ENCODE measurements at regions not wholly inside any gene's neighbourhood (a gene's known extent, or its start where the extent isn't known, plus 50 kb on each side); places are given as distances from the start of the nearest gene placed in this dataset.

DNA sequence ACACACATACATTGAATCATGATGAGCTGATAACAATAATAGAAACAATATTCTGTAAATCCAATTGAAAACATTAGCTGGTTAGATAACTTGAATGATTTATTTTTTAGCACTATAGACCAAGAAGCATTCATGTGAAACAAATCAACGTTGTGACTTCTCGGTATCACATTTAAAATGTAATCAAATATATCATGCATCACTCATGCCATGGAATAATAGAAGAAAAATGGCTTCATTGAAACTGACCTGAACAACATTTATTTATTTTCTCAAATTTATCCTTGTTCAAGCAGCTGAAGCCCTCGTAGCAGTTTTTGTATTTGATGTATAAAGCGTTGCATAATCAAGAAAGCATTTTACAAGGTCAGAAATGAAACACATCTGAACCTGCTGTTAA lies 299.6 kb upstream of the CDH18 start:
- no peak for ATAC-seq (ENCODE audit: low read depth)
- Histone ChIP-seq H3K27ac (ENCODE audit: poor library complexity, severe bottlenecking) (no peak overlapping the region), H3K4me3 (ENCODE audit: severe bottlenecking) (no peak overlapping the region), H3K27me3 (ENCODE audit: insufficient read depth, poor library complexity, severe bottlenecking) (no peaks in the 10 kb centered on the region), H3K36me3 (ENCODE audit: low read depth) (no peaks in the 10 kb centered on the region), H3K4me1 (ENCODE audit: insufficient read depth, poor library complexity, severe bottlenecking) (peaks cover 4% of the 10 kb centered on the region), H3K9me3 (ENCODE audit: severe bottlenecking) (no peaks in the 10 kb centered on the region)
- TF ChIP-seq, protein P1, sequence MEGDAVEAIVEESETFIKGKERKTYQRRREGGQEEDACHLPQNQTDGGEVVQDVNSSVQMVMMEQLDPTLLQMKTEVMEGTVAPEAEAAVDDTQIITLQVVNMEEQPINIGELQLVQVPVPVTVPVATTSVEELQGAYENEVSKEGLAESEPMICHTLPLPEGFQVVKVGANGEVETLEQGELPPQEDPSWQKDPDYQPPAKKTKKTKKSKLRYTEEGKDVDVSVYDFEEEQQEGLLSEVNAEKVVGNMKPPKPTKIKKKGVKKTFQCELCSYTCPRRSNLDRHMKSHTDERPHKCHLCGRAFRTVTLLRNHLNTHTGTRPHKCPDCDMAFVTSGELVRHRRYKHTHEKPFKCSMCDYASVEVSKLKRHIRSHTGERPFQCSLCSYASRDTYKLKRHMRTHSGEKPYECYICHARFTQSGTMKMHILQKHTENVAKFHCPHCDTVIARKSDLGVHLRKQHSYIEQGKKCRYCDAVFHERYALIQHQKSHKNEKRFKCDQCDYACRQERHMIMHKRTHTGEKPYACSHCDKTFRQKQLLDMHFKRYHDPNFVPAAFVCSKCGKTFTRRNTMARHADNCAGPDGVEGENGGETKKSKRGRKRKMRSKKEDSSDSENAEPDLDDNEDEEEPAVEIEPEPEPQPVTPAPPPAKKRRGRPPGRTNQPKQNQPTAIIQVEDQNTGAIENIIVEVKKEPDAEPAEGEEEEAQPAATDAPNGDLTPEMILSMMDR (IDR thresholded peaks at IDR 0.05; ENCODE audit: poor library complexity, severe bottlenecking): no peak
- DNase-seq (ENCODE audit: low spot score): no peak

DNA sequence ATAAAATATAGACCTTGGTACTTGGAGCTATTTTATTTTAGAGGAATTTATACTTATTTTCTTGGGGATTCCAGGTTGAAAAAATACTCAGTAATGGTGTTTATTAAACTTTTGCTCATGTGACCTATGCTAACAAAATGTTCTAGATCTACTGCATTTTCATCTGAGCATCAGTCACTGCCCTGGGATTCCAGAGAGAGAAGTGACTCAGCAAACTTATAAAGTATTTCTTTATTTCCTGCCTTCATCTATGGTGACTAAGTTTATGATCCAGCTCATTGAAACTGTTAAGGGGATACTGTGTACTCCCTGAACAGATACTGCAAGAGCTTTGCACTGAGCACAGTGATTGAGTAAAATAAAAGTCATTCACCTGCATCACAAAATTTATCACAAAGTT lies 298.5 kb upstream of the CDH18 start:
- Histone ChIP-seq H3K4me1 (ENCODE audit: insufficient read depth, poor library complexity, severe bottlenecking) (peaks cover 4% of the 10 kb centered on the region), H3K9me3 (ENCODE audit: severe bottlenecking) (no peaks in the 10 kb centered on the region), H3K27ac (ENCODE audit: poor library complexity, severe bottlenecking) (no peak overlapping the region), H3K36me3 (ENCODE audit: low read depth) (no peaks in the 10 kb centered on the region), H3K4me3 (ENCODE audit: severe bottlenecking) (no peak overlapping the region), H3K27me3 (ENCODE audit: insufficient read depth, poor library complexity, severe bottlenecking) (no peaks in the 10 kb centered on the region)
- TF ChIP-seq, protein P1 (IDR thresholded peaks at IDR 0.05; ENCODE audit: poor library complexity, severe bottlenecking): no peak
- peak; percentile 99 for ATAC-seq (ENCODE audit: low read depth)
- no peak for DNase-seq (ENCODE audit: low spot score)

DNA sequence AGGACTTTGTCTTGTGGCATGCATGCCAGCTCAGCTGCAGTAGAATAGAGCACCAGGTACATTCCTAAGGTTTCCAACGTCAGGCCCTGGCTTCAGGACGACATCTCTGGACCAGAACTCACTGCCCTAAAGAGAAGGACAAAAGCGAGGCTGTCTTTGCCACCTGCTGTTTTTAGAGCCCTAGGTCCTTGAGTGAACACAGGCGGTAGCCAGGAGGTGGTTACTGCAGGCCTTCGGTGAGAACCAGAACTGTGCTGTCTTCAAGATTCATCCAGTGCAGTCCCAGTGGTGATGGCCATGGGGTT lies 288.9 kb upstream of the CDH18 start:
- peaks cover 7% of the 10 kb centered on the region for H3K4me1 ChIP-seq (ENCODE audit: insufficient read depth, poor library complexity, severe bottlenecking)
- no peaks in the 10 kb centered on the region for H3K36me3 ChIP-seq (ENCODE audit: low read depth)
- TF ChIP-seq, protein P1 (IDR thresholded peaks at IDR 0.05; ENCODE audit: poor library complexity, severe bottlenecking): no peak
- H3K27ac ChIP-seq (ENCODE audit: poor library complexity, severe bottlenecking): peak overlapping the region; percentile 50
- H3K9me3 ChIP-seq (ENCODE audit: severe bottlenecking): no peaks in the 10 kb centered on the region
- no peak overlapping the region for H3K4me3 ChIP-seq (ENCODE audit: severe bottlenecking)
- ATAC-seq (ENCODE audit: low read depth) (no peak), DNase-seq (ENCODE audit: low spot score) (no peak)
- H3K27me3 ChIP-seq (ENCODE audit: insufficient read depth, poor library complexity, severe bottlenecking): no peaks in the 10 kb centered on the region

DNA sequence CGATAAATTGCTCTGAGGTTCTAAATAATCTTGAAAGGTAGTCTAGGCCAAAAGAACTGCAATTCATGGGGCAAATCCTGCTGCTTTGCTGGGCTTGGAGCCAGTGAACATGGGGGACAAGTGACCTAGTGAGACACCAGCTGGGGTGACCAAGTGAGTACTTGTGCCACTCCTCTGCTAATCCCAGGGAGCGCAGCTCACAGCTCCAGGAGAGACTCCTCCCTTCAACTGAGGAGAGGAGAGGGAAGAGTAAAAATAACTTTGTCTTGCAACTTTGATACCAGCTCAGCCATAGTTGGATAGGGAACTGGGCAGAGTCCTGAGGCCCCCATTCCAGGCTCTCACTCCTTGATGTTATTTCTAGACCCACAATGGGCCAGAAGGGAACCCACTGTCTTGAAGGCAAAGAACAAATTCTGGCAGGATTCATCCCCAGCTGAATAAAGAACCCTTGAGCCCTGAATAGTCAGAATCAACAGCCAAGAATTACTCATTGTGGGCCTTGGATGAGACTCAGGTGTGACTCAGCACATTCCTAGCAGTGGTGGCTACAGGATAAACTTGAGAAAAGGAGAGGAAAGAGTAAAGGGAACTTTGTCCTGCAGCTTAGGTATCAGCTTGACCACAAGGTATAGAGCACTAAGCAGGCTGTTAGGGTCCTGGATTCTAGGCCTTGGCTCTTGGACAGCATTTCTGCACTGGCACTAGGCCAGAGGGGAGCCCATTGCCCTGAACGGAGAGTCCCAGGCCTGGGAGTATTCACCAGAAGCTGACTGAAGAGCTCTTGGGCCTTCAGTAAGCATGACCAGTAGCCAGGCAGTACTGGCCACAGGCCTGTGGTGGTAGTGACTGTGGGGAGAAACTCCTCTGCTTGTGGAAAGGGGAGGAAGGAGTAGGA lies 288.3 kb upstream of the CDH18 start:
- Histone ChIP-seq H3K27ac (ENCODE audit: poor library complexity, severe bottlenecking) (peak overlapping the region; percentile 50), H3K9me3 (ENCODE audit: severe bottlenecking) (no peaks in the 10 kb centered on the region), H3K4me3 (ENCODE audit: severe bottlenecking) (no peak overlapping the region), H3K27me3 (ENCODE audit: insufficient read depth, poor library complexity, severe bottlenecking) (no peaks in the 10 kb centered on the region), H3K36me3 (ENCODE audit: low read depth) (no peaks in the 10 kb centered on the region), H3K4me1 (ENCODE audit: insufficient read depth, poor library complexity, severe bottlenecking) (peaks cover 7% of the 10 kb centered on the region)
- peak; percentile 99 for ATAC-seq (ENCODE audit: low read depth)
- TF ChIP-seq, protein P1 (IDR thresholded peaks at IDR 0.05; ENCODE audit: poor library complexity, severe bottlenecking): no peak
- peak; percentile 56 for DNase-seq (ENCODE audit: low spot score)

DNA sequence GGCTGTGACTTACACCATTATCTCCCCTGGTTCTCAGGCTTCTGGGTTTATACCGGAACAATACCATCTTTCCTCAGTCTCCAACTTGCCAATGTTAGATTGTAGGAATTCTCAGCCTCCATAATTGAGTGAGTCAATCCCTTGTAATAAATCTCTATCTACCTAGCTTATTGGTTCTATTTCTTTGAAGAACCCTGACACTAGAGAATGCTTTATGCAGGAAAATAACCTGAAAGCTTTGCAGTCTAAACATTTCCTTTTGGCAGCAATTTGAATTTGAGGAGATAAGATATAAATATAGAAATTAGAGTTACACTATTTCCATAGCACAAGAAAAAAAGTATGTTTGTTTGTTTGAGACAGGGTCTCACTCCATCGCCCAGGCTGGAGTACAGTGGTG lies 278.1 kb upstream of the CDH18 start:
- Histone ChIP-seq H3K36me3 (ENCODE audit: low read depth) (no peaks in the 10 kb centered on the region), H3K9me3 (ENCODE audit: severe bottlenecking) (no peaks in the 10 kb centered on the region), H3K27me3 (ENCODE audit: insufficient read depth, poor library complexity, severe bottlenecking) (no peaks in the 10 kb centered on the region), H3K4me1 (ENCODE audit: insufficient read depth, poor library complexity, severe bottlenecking) (peaks cover 9% of the 10 kb centered on the region), H3K27ac (ENCODE audit: poor library complexity, severe bottlenecking) (peak overlapping the region; percentile 18), H3K4me3 (ENCODE audit: severe bottlenecking) (no peak overlapping the region)
- DNase-seq (ENCODE audit: low spot score) (no peak), ATAC-seq (ENCODE audit: low read depth) (peak; percentile 97)
- TF ChIP-seq, protein P1 (IDR thresholded peaks at IDR 0.05; ENCODE audit: poor library complexity, severe bottlenecking): no peak
